HCT116 (cell line): ENCODE measurements at regions not wholly inside any gene's neighbourhood (a gene's known extent, or its start where the extent isn't known, plus 50 kb on each side); places are given as distances from the start of the nearest gene placed in this dataset.

Source experiments
- ATAC-seq: fragments of 200-7000 bp; cut with Tn5 transposase; 2 replicates; pipeline ENCODE4 v1.9.1; 2020; ENCODE audit warnings: mild to moderate bottlenecking, moderate library complexity
- BruUV-seq: library from RNA; stranded (reverse); fragments of 400-500 nt; replicated peaks from 2 replicates; lab custom pipeline; 2021; lab: Mats Ljungman, UMichigan
- CTCF ChIA-PET: fragments of 300-600 bp; sonication (Branson Sonifier 250); formaldehyde crosslinking; loops from one replicate; lab custom pipeline; 2021; ENCODE audit warnings: antibody characterized with exemption; lab: Charles Lee
- POLR2A ChIA-PET: fragments of 300-600, 350-600 bp; sonication (Branson Sonifier 250); formaldehyde crosslinking; loops from one replicate; lab custom pipeline; 2021; ENCODE audit warnings: antibody characterized with exemption; lab: Charles Lee
- RAD21 ChIA-PET, 2 experiments: fragments of 300-600 bp; sonication (Branson Sonifier 250); formaldehyde crosslinking; loops; one replicate each; lab custom pipeline; 2023; ENCODE audit warnings: low total read pairs in 2 of 2; ENCODE audit not compliant: uncharacterized antibody in 2 of 2, unreplicated experiment in 2 of 2, low non-redundant PET in 1 of 2; lab: Charles Lee
- DNase-seq: peaks from one replicate; pipeline ENCODE4 v3.0.0-alpha.2; 2010; ENCODE audit warnings: low read depth, low spot score
- H2AFZ ChIP-seq: fragments of 200-600 bp; shearing (Covaris generic), sonication (generic); 2 replicates; pipeline ENCODE4 v1.6.1; 2017; ENCODE audit warnings: low read depth, mixed run types, mixed read lengths, antibody characterized with exemption, low read length; ENCODE audit not compliant: poor library complexity, severe bottlenecking
- H3K27ac ChIP-seq: 2 replicates; pipeline ENCODE4 v1.5.1; 2012; ENCODE audit warnings: low read depth, low read length
- H3K27me3 ChIP-seq: fragments of 200-600 bp; sonication (generic); 2 replicates; pipeline ENCODE4 v1.6.1; 2016; ENCODE audit warnings: mixed run types, low read length, mixed read lengths; ENCODE audit not compliant: insufficient read depth
- H3K36me3 ChIP-seq, 2 experiments: fragments of 200-500 bp in 1 of 2; fragments of 200-600 bp in 1 of 2; sonication (Bioruptor generic) in 1 of 2; sonication (generic) in 1 of 2; 2 replicates each; pipeline versions ENCODE4 v1.5.1 to v1.6.1; 2014 to 2016; ENCODE audit warnings: low read length in 2 of 2, inconsistent platforms in 1 of 2, mixed read lengths in 1 of 2, mixed run types in 1 of 2; ENCODE audit not compliant: insufficient read depth in 2 of 2, control insufficient read depth in 1 of 2
- H3K4me1 ChIP-seq, 2 experiments: fragments of 200-600 bp in 1 of 2; sonication (generic) in 1 of 2; 2 replicates each; pipeline versions ENCODE4 v1.5.1 to v1.6.1; 2012 to 2017; ENCODE audit warnings: low read length in 2 of 2, inconsistent platforms in 1 of 2, mild to moderate bottlenecking in 1 of 2, mixed read lengths in 1 of 2, mixed run types in 1 of 2, moderate library complexity in 1 of 2; ENCODE audit not compliant: insufficient read depth in 2 of 2, control insufficient read depth in 1 of 2
- H3K4me2 ChIP-seq: fragments of 200-600 bp; sonication (generic); 2 replicates; pipeline ENCODE4 v1.6.1; 2017; ENCODE audit warnings: mixed run types, low read length, mixed read lengths
- H3K4me3 ChIP-seq, 2 experiments: fragments of 200-600 bp in 1 of 2; sonication (generic) in 1 of 2; replicated peaks in 1 of 2; 2 replicates each; pipeline ENCODE4 v1.5.1; 2011 to 2016; ENCODE audit warnings: low read length in 2 of 2, control low read depth in 1 of 2, low read depth in 1 of 2, mild to moderate bottlenecking in 1 of 2, mixed read lengths in 1 of 2, mixed run types in 1 of 2
- H3K79me2 ChIP-seq: fragments of 200-600 bp; sonication (generic); 2 replicates; pipeline ENCODE4 v1.6.1; 2017; ENCODE audit warnings: mild to moderate bottlenecking, mixed run types, low read length, moderate library complexity, mixed read lengths; ENCODE audit not compliant: insufficient read depth
- H3K9ac ChIP-seq: fragments of 200-600 bp; sonication (generic); 2 replicates; pipeline ENCODE4 v1.6.1; 2016; ENCODE audit warnings: low read length, mixed read lengths
- H3K9me2 ChIP-seq: fragments of 200-600 bp; sonication (generic), shearing (Covaris generic); 2 replicates; pipeline ENCODE4 v1.6.1; 2017; ENCODE audit warnings: mixed run types, mild to moderate bottlenecking, moderate library complexity; ENCODE audit not compliant: insufficient read depth
- H3K9me3 ChIP-seq, 2 experiments: fragments of 200-500 bp in 1 of 2; fragments of 200-600 bp in 1 of 2; sonication (Bioruptor generic) in 1 of 2; sonication (generic) in 1 of 2; 2 replicates each; pipeline ENCODE4 v1.6.1; 2014 to 2017; ENCODE audit warnings: low read length in 2 of 2, mixed read lengths in 2 of 2, inconsistent platforms in 1 of 2, low read depth in 1 of 2, mild to moderate bottlenecking in 1 of 2, mixed run types in 1 of 2, moderate library complexity in 1 of 2; ENCODE audit not compliant: control insufficient read depth in 1 of 2, insufficient read depth in 1 of 2
- H4K20me1 ChIP-seq: fragments of 200-600 bp; sonication (generic), shearing (Covaris generic); 2 replicates; pipeline ENCODE4 v1.6.1; 2017; ENCODE audit warnings: mixed run types, mild to moderate bottlenecking, moderate library complexity; ENCODE audit not compliant: insufficient read depth
- EZH2 ChIP-seq: fragments of 200-600 bp; sonication (generic); IDR thresholded peaks from 2 replicates; pipeline ENCODE4 v1.6.1; 2017; ENCODE audit warnings: antibody characterized with exemption, mixed run types
- JUND ChIP-seq: IDR thresholded peaks from 2 replicates; pipeline ENCODE4 v1.6.1; 2012
- REST ChIP-seq: IDR thresholded peaks from 2 replicates; pipeline ENCODE4 v1.6.1; 2012; ENCODE audit warnings: low read depth
- SIN3A ChIP-seq: IDR thresholded peaks from 2 replicates; pipeline ENCODE4 v1.6.1; 2012; ENCODE audit warnings: low read depth
- SRF ChIP-seq: IDR thresholded peaks from 2 replicates; pipeline ENCODE4 v1.6.1; 2012; ENCODE audit warnings: low read depth
- ZBTB33 ChIP-seq: IDR thresholded peaks from 2 replicates; pipeline ENCODE4 v1.6.1; 2011; ENCODE audit warnings: mild to moderate bottlenecking, low read length, moderate library complexity; ENCODE audit not compliant: insufficient replicate concordance; ENCODE audit errors: extremely low read depth
- intact Hi-C: fragments of 100-400 bp; cut with micrococcal nuclease; formaldehyde crosslinking; loops from 2 replicates; pipeline ENCODE4 v1.10.0; 2022

GRCh38 chr5:125837866-125838265 is 585.3 kb upstream of the GRAMD2B start:
- Histone ChIP-seq H3K27ac (no peak overlapping the region), H3K9ac (no peak overlapping the region), H3K4me2 (no peak overlapping the region), H3K4me3 (no peak overlapping the region), H4K20me1 (no peaks in the 10 kb centered on the region), H3K36me3 (no peaks in the 10 kb centered on the region), H3K79me2 (no peaks in the 10 kb centered on the region), H3K9me2 (no peaks in the 10 kb centered on the region), H3K9me3 (no peaks in the 10 kb centered on the region), H3K27me3 (no peaks in the 10 kb centered on the region), H3K4me1 (no peaks in the 10 kb centered on the region), H2AFZ (no peak overlapping the region)
- CTCF ChIA-PET, result no interaction called here
- intact Hi-C loops, result no loop called here
- no TSS peak for BruUV-seq
- TF ChIP-seq SRF (no peak), EZH2 (no peak), REST (no peak), SIN3A (no peak), ZBTB33 (no peak), JUND (no peak)
- RAD21 ChIA-PET, result no interaction called here
- POLR2A ChIA-PET, result no interaction called here
- DNase-seq (no peak), ATAC-seq (no peak)
